Left hindlimb (tissue), 1 donor: ENCODE measurements at regions not wholly inside any gene's neighbourhood (a gene's known extent, or its start where the extent isn't known, plus 50 kb on each side); places are given as distances from the start of the nearest gene placed in this dataset.

Experiments used
- DNase-seq: peaks from one replicate; pipeline ENCODE4 v3.0.0-alpha.2; 2018

DNA sequence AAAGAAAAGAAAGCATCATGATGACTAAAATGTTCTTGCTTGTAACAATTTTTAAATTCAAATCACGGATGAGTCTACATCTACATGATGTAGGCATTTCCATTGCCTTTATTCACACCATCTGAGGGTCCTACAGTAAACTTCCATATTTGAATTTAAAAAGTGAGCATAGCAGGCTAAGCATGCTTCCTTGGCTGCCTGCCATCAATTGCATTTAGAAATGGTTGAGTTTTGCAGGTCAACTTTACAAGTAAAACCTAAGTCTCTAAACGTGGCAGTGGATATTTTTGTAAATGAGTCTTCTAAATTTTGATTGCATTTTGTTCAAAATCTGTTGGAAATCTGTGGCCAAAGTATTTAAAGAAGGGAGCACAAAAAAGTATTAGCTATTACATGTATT is 136.5 kb upstream of the PTCH1 start:
- DNase-seq, result no peak

DNA sequence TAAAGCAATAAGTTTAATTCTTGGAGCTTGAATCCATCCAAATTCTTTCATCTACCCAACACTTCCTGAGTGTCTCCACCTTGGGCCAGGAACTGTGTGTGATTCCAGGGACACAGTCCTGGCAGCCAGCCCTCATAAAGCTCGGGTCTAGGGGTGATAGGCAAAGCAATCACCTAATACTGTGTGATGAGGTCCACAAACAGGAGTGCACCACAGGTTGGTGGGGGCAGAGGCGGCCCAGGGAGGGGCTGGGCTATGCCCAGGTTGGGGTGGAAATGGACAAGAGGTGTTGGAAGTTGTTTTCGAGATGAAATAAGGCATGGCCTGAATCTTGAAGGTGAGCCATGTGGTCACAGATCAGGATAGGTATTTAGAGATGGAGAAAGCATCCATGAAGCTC is 133.9 kb upstream of the PTCH1 start:
- DNase-seq, result no peak

DNA sequence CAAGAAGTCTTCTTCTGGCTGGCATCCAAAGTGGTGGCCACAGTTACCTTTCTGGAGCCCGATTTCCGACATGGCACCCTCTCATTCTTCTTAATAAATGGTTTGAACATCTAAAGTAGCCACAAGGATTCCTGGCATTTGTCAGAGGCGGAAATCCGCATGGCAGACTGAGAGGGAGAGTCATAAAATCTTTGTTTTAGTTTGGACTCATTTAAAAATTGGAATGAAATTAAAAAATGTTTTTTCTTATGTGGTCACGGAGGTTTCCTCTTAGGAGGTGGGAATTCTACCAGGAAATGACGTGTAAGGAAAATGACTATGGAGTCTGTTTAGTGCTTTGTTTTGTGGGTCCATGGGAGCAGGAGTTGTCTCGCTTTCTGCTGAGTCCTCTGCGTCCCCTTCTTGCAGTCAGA is 133.0 kb upstream of the PTCH1 start:
- DNase-seq, result peak; percentile 62

DNA sequence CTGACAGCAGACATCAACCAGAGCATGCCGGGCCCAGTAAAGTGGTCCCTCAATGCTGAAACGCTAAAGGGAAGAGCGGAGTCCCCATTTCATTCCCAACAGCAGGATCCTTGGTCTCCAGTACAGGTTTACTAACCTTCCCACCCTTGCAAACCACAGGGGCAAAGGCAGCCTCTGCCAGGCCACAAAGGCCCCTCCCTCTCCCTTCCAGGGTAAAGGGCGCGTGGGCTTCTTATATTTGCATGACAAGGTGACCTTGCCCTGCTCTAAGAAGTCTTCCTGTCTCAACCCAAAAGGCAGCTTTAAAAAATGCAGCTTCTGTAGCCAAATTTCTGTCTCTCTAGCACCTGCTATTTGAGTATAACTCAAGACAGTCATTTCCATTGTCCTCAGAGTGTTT is 131.5 kb upstream of the PTCH1 start:
- DNase-seq, result no peak

DNA sequence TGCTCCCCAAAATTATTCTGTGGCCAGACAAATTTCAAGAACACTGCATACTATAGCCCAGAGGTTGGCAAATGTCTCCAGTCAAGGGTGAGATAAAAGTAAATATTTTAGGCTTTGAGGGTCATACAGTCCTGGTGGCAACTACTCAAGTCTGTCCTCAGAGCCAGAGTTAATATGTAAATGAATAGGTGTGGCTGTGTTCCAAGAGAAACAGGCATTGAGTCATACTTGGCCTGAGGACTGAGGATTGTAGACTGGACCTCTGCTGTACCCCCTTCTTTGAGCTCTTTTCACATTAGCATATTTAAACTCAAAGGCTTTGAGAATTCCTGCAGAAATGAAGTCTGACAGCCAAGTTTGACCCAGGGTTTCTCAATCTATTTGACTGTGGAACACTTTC is 129.2 kb upstream of the PTCH1 start:
- no peak for DNase-seq

DNA sequence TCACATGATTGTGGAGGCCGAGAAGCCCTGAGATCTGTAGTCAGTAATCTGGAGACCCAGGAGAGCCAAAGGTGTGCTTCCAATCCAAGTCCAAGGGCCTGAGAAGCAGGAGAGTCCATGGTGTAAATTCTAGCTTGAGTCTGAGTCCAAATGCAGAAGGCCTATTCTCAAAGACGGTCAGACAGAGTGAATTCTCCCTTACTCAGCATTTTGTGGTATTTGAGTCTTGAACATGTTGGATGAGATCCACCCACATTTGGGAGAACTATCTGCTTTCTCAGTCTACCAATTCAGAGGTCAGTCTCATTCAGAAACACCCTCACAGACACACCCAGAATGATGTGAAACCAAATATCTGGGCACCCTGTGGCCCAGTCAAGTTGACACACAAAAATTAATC is 128.8 kb upstream of the PTCH1 start:
- no peak for DNase-seq

DNA sequence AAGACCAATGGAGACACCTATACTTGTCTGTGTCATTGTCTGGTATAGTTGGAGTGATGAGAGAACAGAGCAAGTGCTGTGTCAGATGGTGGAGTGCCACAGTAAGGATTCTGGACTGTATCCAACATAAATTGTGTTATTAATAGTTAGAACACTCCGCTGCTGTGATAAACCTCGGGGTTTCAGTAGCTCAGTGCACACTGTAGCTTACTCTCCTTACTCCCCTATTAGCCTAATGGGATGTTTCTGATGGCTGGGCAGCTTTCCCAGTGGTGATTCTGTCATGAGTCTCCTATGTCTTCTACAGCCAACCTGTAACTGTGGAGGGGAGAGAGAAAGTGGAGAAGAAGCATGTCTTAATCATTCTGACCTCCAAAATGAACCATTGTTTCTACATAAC is 127.6 kb upstream of the PTCH1 start:
- DNase-seq, result no peak

DNA sequence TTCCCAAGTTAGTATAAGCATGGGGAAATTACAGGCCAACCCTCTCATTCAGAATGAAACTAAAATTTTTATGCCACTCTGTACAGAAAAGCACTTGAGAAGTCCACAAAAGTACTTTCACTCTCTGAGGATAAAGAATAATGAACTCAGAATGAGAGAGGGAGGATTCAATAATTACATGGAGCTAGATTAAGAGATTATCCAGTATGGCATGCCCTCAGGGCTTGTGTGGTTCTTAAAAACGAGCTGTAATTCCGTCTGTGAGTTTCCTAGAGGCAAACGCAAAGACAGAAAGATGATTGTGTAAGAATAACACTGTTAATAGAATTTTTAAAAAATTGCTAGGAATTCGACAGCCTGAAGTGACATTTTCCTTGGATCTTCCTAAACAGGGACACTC is 126.8 kb upstream of the PTCH1 start:
- DNase-seq, result no peak

DNA sequence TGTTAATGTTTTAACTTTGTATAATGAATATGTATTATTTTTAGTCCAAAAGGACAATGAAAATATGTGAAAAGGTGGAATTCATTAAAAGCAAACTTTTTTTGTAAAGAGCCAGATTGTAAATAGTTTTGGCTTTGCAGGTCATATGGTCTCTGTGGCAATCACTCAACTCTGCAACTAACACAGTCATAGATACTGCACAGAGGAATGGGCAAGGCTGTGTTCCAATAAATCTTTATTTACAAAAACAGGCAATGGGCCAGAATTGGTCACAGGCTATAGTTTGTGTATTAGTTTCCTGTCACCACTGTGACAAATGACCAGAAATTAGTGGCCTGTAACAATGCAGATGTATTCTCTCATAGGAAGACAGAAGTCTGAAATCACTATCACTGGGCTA is 125.4 kb upstream of the PTCH1 start:
- no peak for DNase-seq

DNA sequence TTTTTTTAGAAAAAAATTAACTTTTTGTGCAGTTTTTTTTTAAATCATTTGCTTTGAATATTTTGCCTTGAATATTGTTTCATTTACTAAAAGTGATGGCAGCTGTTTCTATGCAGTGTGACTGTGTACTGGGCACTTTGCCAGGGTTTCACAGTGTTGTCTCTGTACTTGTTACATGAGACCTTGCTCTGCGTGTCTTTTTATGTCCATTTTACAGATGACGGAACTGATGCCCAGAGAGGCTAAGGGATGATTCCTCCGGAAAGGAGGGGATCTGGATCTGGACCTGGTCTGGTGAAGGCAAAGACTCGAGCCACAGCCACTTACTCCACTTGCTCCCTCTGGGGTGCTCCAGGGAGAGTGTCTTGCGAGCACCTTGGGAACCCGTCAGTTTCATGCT is 124.8 kb upstream of the PTCH1 start:
- no peak for DNase-seq

DNA sequence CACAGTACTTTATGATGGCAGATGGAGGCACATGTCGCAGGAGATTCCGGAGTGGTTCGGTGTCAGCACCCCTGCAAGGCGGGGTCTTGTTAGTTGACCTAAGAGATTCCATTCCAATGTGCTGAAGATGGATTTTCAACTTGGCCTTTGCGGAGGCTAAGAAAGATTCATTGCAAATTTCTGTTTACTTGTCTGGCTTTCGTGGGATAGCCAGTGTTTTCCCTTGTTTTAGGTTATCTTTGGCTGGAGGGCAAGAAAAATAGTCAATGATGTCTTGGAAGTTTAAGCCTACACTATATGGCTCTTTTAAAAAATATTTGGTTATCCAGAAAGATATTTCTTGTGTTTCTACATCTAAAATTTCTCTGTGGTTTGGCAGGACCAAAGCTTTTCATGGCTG is 123.6 kb upstream of the PTCH1 start:
- peak; percentile 48 for DNase-seq

DNA sequence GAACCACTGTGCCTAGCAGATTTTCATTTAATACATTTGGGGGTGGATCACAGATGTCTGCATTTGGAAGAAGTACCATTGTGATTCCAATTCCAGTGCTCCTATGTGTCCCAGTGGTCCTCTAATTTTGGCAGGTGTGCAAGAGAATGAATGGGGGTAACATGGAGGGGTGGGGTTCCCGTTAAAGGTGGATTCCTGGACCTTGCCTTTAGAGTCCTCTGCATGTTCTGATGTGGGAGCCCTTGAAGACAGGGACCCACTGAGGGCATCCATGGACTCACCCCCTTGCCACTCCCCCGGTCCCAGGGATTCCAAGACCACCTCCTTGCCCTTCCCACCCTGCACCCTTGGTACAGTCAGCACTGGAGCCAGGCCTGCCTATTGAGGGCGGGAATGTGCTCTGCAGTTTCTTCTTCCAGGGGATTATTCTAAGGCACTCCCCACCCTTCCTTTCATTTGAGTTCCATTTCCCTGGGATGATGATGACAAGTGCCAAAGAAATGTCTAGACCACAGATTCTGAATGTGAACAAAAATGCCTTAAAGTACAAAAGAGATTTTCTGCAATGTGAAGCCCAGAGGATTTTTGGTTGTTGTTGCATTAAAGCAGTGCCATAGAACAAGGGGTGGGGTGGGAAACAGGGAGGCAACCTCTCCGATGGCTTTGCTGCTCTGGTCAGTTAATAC is 119.4 kb upstream of the PTCH1 start:
- no peak for DNase-seq

DNA sequence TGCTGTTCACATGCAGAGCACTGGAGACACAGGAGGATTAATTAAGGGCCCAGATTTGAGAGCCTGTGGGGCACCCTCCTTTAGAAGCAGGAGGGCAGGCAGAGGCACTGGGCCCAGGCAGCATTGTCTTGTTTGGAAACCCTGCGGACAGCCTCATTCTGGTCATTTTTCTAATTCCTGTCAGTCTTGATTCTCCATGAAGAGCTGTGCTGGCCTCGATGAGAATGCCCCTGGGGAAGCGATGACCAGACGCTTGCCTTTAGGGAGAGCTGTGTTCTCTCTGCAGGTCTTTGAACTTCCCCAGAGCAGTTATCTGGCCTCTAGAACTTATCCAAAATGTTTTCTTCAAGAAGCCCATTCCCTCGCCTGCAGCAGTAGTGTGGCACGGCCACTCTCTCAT is 117.8 kb upstream of the PTCH1 start:
- DNase-seq, result no peak

DNA sequence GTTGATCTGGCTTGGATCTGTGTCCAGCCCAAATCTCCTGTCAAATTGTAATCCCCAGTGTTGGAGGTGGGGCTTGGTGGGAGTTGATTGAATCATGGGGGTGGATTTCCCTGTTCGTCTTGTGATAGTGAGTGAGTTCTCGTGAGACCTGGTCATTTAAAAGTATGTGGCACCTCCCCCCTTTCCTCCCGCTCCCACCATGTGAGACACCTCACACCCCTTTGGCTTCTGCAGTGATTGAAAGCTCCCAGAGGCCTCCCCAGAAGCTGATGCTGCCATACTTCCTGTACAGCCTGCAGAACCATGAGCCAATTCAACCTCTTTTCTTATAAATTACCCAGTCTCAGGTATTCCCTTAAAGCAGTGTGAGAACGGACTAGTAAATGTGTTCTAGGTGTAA is 117.3 kb upstream of the PTCH1 start:
- no peak for DNase-seq

DNA sequence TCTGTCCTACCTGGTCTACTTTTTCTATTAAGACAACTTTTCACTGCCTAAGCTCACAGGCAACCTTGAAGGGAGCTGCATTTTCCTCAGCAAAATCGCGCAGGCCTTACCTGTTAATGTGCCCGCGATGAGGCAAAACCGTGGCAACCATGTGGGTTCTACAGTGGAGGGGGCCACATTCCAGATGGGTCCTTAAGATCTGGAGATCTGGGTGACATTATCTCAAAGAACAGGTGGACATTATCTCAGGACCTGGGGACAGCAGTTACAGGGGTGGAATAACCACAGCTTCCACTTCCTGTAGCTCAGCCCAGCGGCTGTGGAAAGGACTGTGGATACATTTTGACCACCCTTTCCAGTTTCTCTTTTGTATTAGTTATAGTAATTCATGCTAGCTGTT is 112.8 kb upstream of the PTCH1 start:
- DNase-seq, result no peak

DNA sequence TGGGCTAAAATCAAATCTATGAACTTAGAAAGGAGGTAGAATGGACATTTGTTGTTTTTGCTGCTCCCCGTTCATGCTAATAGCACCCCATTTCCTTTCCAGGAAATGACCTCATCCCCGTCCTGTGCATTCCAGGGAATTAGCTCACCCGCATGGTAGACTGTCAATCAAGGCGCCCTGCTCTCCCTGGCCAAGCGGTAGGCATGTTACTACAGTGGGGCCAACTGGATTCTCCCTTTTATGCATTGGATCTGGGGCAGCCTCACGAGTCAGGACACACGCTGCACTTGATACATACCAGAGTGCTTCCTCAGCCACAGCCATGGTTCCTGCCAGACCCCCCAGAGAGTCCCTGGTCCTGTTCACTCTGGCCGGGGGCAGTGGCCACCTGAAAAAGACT is 111.0 kb upstream of the PTCH1 start:
- DNase-seq, result no peak

DNA sequence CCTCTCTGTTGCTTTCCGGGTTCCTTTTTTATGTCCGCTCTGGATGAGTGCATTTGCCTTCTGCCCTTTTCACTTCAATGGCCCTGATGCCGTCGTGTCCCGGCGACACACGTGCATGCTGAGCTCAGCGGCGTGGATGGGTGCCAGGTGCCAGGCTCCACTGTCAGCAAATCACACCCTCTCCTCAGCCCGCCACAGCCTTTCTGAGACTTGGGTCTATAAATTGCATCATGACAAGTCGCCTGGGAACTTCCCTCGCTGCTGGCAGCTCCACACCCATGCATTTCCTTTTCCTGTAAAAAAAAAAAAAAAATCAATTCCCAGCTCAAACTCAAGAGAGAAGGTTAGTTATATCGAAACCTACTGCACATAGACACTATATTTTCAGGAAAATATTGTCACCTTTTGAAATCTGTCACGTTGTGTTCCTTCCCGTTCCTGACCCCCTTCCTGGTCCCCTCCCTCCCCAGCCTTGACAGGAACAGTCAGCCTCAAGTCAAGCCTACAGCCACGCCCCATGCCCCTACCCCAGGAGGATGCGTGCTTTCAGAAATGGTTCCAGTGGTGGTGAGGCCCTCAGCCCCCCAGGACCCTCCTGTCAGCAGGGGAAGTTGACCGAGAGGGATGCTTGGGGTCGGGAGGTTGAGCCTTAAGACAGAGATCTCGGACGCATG is 110.3 kb upstream of the PTCH1 start:
- peak; percentile 49 for DNase-seq

DNA sequence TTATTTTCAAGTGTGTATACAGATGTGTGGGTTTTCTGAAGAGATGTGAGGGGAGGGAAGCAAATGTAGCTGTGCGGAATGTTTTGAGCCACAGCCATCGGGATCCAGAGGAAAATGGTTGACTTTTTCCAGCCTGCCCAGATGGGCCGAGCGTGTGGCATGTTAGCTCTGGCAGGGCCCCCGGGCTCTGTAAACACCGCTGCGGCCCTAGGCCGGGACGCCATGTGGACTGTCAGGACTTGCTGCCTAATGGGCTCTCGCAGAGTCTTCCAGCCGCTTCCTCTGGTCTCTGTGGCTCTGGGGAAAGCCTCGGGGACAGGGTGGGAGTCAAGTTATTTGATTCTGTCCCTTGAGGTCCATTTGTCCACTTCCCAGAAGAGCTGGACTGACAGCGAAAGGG is 109.6 kb upstream of the PTCH1 start:
- DNase-seq, result no peak

DNA sequence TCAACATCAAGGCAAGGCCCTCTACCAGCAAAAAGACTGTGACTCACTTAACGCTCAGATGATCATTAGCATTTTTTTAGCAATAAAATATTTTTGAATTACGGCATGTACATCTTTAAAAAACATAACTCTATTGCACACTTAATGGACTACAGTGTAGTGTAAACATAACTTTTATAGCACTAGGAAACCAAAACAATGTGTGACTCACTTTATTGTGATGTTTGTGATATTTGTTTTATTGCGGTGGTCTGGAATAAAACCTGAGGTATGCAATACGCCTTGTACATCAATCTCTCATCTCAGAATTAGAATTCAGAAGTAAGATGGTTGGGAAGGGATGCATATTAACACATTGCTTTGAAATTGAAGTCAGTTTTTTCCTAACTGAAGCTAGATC is 106.9 kb upstream of the PTCH1 start:
- DNase-seq, result no peak

DNA sequence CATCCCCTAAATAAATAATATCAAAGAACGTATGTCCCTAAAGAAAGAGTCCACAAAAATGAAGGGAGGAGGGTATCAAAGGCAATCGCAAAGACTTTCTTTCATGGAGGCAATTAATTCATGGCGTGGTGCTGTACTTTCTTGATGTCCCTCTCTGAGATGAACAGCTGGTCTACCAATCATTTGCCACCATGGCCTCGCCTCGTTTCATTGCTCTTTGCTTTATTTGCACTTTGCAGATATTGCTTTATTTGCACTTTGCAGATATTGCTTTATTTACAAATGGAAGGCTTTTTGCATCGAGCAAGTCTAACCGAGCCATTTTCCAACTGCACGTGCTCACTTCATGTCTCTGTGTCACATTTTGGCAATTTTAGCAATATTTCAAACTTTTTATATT is 104.0 kb upstream of the PTCH1 start:
- DNase-seq, result no peak

DNA sequence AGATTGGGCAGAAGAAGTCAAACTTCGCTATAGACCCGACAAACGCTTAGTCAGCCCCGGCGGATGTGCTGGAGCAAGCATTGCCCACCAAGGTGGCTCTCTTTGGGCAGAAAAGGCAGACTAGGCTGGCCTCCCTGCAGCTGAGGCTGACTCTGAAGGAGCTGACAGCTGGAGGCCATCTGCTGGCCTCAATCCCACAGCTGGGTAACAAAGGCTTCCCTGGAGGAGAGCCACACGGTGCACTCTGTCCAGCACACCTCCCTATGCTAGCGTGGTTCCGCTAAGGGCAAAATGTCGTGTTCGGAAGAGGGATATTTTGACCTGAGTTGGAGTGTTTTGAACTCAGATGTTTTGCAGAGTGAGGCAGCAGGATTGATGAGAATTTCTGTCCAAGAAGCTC is 103.5 kb upstream of the PTCH1 start:
- DNase-seq, result no peak

DNA sequence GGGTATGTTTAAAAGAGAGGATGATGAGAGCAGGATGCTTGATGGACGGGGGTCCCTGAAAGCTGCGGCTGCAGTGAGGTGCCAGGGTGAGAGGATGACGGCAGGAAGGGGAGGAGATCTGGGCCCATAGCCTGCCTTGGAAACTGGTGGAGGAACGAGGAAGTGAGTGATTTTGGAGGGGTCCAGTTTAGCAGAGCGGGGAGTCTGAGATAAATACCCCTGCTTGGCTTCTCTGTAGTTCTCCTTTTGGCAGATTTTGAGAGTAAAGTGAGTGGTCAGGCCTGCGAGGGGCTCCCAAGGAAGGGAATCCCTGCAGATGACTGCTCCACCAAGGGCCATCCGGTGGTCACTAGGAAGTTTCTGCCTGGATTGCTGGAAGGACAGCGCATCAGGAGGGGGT is 98.5 kb upstream of the PTCH1 start:
- no peak for DNase-seq

DNA sequence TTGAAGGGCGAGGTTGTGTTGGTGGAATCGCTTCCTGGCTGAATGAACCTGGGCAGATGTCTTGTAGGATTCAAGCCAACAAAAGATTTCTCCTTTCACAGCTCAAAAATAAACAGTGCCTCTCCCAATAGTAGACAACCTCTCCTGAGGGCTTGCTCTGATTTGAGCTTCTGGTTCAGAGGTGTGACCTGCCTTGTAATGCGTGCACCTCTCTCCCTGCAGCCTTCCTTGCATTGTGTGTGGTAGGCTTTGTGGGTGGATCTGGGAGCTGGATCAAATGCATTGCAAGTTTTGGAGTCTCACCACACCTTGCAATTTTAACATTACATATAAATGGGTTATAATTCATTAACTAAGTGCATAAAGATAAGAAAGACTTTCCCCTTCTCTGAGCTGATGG is 96.9 kb upstream of the PTCH1 start:
- no peak for DNase-seq

DNA sequence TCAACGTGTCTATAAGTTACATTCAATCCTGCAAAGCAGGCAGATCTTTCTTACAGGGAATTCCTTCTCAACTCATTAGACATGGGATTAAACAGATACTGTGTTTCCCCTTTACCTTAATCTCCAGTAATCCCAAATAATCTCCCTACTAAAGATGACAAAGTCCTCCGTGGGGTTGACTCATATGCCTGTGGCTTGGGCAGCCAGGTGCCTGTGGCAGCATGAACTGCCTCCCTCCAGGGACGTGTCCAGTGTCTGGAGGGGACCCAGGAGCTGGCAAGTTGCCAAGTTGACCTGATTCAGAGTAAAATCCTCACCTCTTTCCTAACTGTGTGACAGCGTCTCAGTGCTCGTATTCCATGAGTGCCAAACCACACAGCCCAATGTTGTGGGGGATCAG is 94.6 kb upstream of the PTCH1 start:
- no peak for DNase-seq
